ENCODE measurements at regions not wholly inside any gene's neighbourhood (a gene's known extent, or its start where the extent isn't known, plus 50 kb on each side); places are given as distances from the start of the nearest gene placed in this dataset.

GRCh38 chr5:148903587-148903986 lies 77.2 kb downstream of the ADRB2 start:
- peaks cover 7% of the 10 kb centered on the region for H3K4me1 ChIP-seq (ENCODE audit: control insufficient read depth, extremely low read depth, insufficient read depth, low read length)
- no peaks in the 10 kb centered on the region for H3K27me3 ChIP-seq (ENCODE audit: control insufficient read depth, extremely low read depth, insufficient read depth, low read length)
- no peak overlapping the region for H3K4me2 ChIP-seq (ENCODE audit: control insufficient read depth, extremely low read depth, insufficient read depth, low read depth, low read length)
- no peaks in the 10 kb centered on the region for H3K9me3 ChIP-seq (ENCODE audit: control insufficient read depth, low read depth, low read length)
- no peak overlapping the region for H3K4me3 ChIP-seq (ENCODE audit: control insufficient read depth in 2 of 3, extremely low read depth in 1 of 3, insufficient read depth in 2 of 3, low read depth in 1 of 3, low read length in 3 of 3)
- dilution Hi-C loops (cut with MboI; ENCODE audit: extremely low pct_ligation_motif_present, low sequenced_read_pairs), result no loop called here
- FAIRE-seq (no peak), DNase-seq (ENCODE audit: low read depth, low spot score) (no peak)
- no peaks in the 10 kb centered on the region for H4K20me1 ChIP-seq (ENCODE audit: control insufficient read depth, extremely low read depth, insufficient read depth, low read length)
- H3K36me3 ChIP-seq (ENCODE audit: control insufficient read depth in 2 of 2, extremely low read depth in 1 of 2, insufficient read depth in 2 of 2, low read length in 2 of 2), result no peaks in the 10 kb centered on the region
- TF ChIP-seq EZH2 (IDR thresholded peaks at IDR 0.05; ENCODE audit: low read length), result no peak
- no peak for TF ChIP-seq CTCF (optimal IDR thresholded peaks at IDR 0.05 in 1 of 3, IDR thresholded peaks at IDR 0.05 in 1 of 3, conservative IDR thresholded peaks at IDR 0.05 in 1 of 3; ENCODE audit: extremely low read depth in 1 of 3, insufficient read depth in 2 of 3, low read length in 3 of 3)
- H3K79me2 ChIP-seq (ENCODE audit: control insufficient read depth, insufficient read depth, low read length), result no peaks in the 10 kb centered on the region
- no peak overlapping the region for H3K9ac ChIP-seq (ENCODE audit: control insufficient read depth, extremely low read depth, insufficient read depth, low read length)
- H2AFZ ChIP-seq (ENCODE audit: control insufficient read depth, low read length), result no peak overlapping the region
- H3K27ac ChIP-seq (ENCODE audit: control insufficient read depth, insufficient read depth, low read length), result no peak overlapping the region
- no peaks in the 10 kb centered on the region for H3K9me1 ChIP-seq (ENCODE audit: control insufficient read depth, extremely low read depth, insufficient read depth, low read length)

DNA sequence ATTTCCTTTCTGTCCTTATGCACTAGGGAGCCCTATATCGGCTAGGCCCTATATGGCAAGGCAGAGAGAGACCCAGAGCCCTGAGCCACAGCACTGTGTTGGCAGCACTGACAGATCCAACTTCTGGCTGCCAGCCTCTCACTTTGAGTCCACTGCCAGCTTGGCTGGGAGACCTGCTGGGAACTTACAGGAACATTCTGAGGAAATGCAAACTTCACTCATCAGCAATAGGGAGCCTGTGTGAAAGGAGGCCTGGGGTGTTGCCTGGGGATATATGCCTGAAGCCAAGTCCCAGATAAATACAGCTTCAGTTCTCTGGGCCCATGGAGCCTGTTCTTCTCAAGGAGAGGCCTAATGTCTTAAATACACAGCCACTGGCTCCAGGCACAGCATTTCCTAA lies 78.0 kb downstream of the ADRB2 start:
- no peak for FAIRE-seq
- Histone ChIP-seq H3K36me3 (ENCODE audit: control insufficient read depth in 2 of 2, extremely low read depth in 1 of 2, insufficient read depth in 2 of 2, low read length in 2 of 2) (no peaks in the 10 kb centered on the region), H3K79me2 (ENCODE audit: control insufficient read depth, insufficient read depth, low read length) (no peaks in the 10 kb centered on the region)

More for the DNA sequence above, 78.0 kb downstream of the ADRB2 start:
- peaks cover 13% of the 10 kb centered on the region for H3K4me1 ChIP-seq (ENCODE audit: control insufficient read depth, extremely low read depth, insufficient read depth, low read length)
- H3K27ac ChIP-seq (ENCODE audit: control insufficient read depth, insufficient read depth, low read length), result no peak overlapping the region
- no peak overlapping the region for H3K9ac ChIP-seq (ENCODE audit: control insufficient read depth, extremely low read depth, insufficient read depth, low read length)
- H3K9me3 ChIP-seq (ENCODE audit: control insufficient read depth, low read depth, low read length), result no peaks in the 10 kb centered on the region
- no peak overlapping the region for H2AFZ ChIP-seq (ENCODE audit: control insufficient read depth, low read length)
- H4K20me1 ChIP-seq (ENCODE audit: control insufficient read depth, extremely low read depth, insufficient read depth, low read length), result no peaks in the 10 kb centered on the region
- dilution Hi-C loops (cut with MboI; ENCODE audit: extremely low pct_ligation_motif_present, low sequenced_read_pairs), result no loop called here
- no peak for DNase-seq (ENCODE audit: low read depth, low spot score)
- no peak overlapping the region for H3K4me3 ChIP-seq (ENCODE audit: control insufficient read depth in 2 of 3, extremely low read depth in 1 of 3, insufficient read depth in 2 of 3, low read depth in 1 of 3, low read length in 3 of 3)
- H3K4me2 ChIP-seq (ENCODE audit: control insufficient read depth, extremely low read depth, insufficient read depth, low read depth, low read length), result no peak overlapping the region
- TF ChIP-seq CTCF (optimal IDR thresholded peaks at IDR 0.05 in 1 of 3, IDR thresholded peaks at IDR 0.05 in 1 of 3, conservative IDR thresholded peaks at IDR 0.05 in 1 of 3; ENCODE audit: extremely low read depth in 1 of 3, insufficient read depth in 2 of 3, low read length in 3 of 3) (no peak), EZH2 (IDR thresholded peaks at IDR 0.05; ENCODE audit: low read length) (no peak)
- H3K9me1 ChIP-seq (ENCODE audit: control insufficient read depth, extremely low read depth, insufficient read depth, low read length), result no peaks in the 10 kb centered on the region
- H3K27me3 ChIP-seq (ENCODE audit: control insufficient read depth, extremely low read depth, insufficient read depth, low read length), result no peaks in the 10 kb centered on the region
